ENCODE measurements at regions not wholly inside any gene's neighbourhood (a gene's known extent, or its start where the extent isn't known, plus 50 kb on each side); places are given as distances from the start of the nearest gene placed in this dataset.
A peak's percentile ranks its signal among the peaks of the same experiment; 100 is the strongest.

- TF ChIP-seq CTCF (IDR thresholded peaks at IDR 0.05; ENCODE audit: low read depth, low read length), result no peak
- Histone ChIP-seq H3K27me3 (no peaks in the 10 kb centered on the region), H3K9me3 (no peaks in the 10 kb centered on the region), H3K36me3 (no peaks in the 10 kb centered on the region), H3K4me1 (peaks cover 21% of the 10 kb centered on the region), H3K4me3 (ENCODE audit: low read depth, low read length) (no peak overlapping the region)
- no peak for DNase-seq
These were observed 268.0 kb upstream of the ZMIZ1 start for GRCh38 chr10:78800535-78801320.

- H3K36me3 ChIP-seq, result no peaks in the 10 kb centered on the region
- peaks cover 33% of the 10 kb centered on the region for H3K4me1 ChIP-seq
- H3K4me3 ChIP-seq (ENCODE audit: low read depth, low read length), result no peak overlapping the region
- H3K9me3 ChIP-seq, result no peaks in the 10 kb centered on the region
- no peak for DNase-seq
- H3K27me3 ChIP-seq, result no peaks in the 10 kb centered on the region
- no peak for TF ChIP-seq CTCF (IDR thresholded peaks at IDR 0.05; ENCODE audit: low read depth, low read length)
These were observed 266.3 kb upstream of the ZMIZ1 start for GRCh38 chr10:78802431-78802830.

- no peak overlapping the region for H3K4me3 ChIP-seq (ENCODE audit: low read depth, low read length)
- no peaks in the 10 kb centered on the region for H3K27me3 ChIP-seq
- H3K9me3 ChIP-seq, result no peaks in the 10 kb centered on the region
- DNase-seq, result peak; percentile 18
- no peaks in the 10 kb centered on the region for H3K36me3 ChIP-seq
- peaks cover 37% of the 10 kb centered on the region for H3K4me1 ChIP-seq
- no peak for TF ChIP-seq CTCF (IDR thresholded peaks at IDR 0.05; ENCODE audit: low read depth, low read length)
These were observed 265.9 kb upstream of the ZMIZ1 start for GRCh38 chr10:78802866-78803265.

- H3K9me3 ChIP-seq, result no peaks in the 10 kb centered on the region
- no peaks in the 10 kb centered on the region for H3K27me3 ChIP-seq
- no peaks in the 10 kb centered on the region for H3K36me3 ChIP-seq
- no peak for DNase-seq
- no peak for TF ChIP-seq CTCF (IDR thresholded peaks at IDR 0.05; ENCODE audit: low read depth, low read length)
- no peak overlapping the region for H3K4me3 ChIP-seq (ENCODE audit: low read depth, low read length)
- H3K4me1 ChIP-seq, result peaks cover 39% of the 10 kb centered on the region
These were observed 265.1 kb upstream of the ZMIZ1 start for GRCh38 chr10:78803710-78804109.

GRCh38 chr10:78804411-78805032 lies 264.2 kb upstream of the ZMIZ1 start:
- Histone ChIP-seq H3K4me3 (ENCODE audit: low read depth, low read length) (no peak overlapping the region), H3K9me3 (no peaks in the 10 kb centered on the region), H3K4me1 (peaks cover 39% of the 10 kb centered on the region), H3K27me3 (no peaks in the 10 kb centered on the region), H3K36me3 (no peaks in the 10 kb centered on the region)
- DNase-seq, result no peak
- TF ChIP-seq CTCF (IDR thresholded peaks at IDR 0.05; ENCODE audit: low read depth, low read length), result no peak

- Histone ChIP-seq H3K27me3 (no peaks in the 10 kb centered on the region), H3K36me3 (no peaks in the 10 kb centered on the region), H3K4me1 (peaks cover 39% of the 10 kb centered on the region), H3K4me3 (ENCODE audit: low read depth, low read length) (no peak overlapping the region), H3K9me3 (no peaks in the 10 kb centered on the region)
- TF ChIP-seq CTCF (IDR thresholded peaks at IDR 0.05; ENCODE audit: low read depth, low read length), result no peak
- DNase-seq, result peak; percentile 79
These were observed 263.6 kb upstream of the ZMIZ1 start for GRCh38 chr10:78805176-78805575.
